Fibroblast of lung (primary cell): ENCODE measurements at regions not wholly inside any gene's neighbourhood (a gene's known extent, or its start where the extent isn't known, plus 50 kb on each side); places are given as distances from the start of the nearest gene placed in this dataset.

Source experiments
- DNase-seq, 2 donors: peaks; one replicate each; pipeline versions ENCODE4 v3.0.0 to v3.0.0-alpha.2; 2010; ENCODE audit warnings: low read depth in 2 of 2
- H2AFZ ChIP-seq: 2 replicates; pipeline ENCODE4 v1.5.1; 2012; ENCODE audit warnings: low read length, control low read depth, inconsistent platforms
- H3K27ac ChIP-seq: 2 replicates; pipeline ENCODE4 v1.5.1; 2011; ENCODE audit warnings: low read length, control low read depth; ENCODE audit not compliant: insufficient read depth
- H3K27me3 ChIP-seq: 2 replicates; pipeline ENCODE4 v1.5.1; 2011; ENCODE audit warnings: mild to moderate bottlenecking, low read length; ENCODE audit not compliant: control insufficient read depth, insufficient read depth
- H3K36me3 ChIP-seq: 2 replicates; pipeline ENCODE4 v1.5.1; 2011; ENCODE audit warnings: low read length; ENCODE audit not compliant: control insufficient read depth, insufficient read depth
- H3K4me1 ChIP-seq: 2 replicates; pipeline ENCODE4 v1.5.1; 2011; ENCODE audit warnings: low read length; ENCODE audit not compliant: control insufficient read depth, insufficient read depth; ENCODE audit errors: extremely low read depth
- H3K4me2 ChIP-seq: 2 replicates; pipeline ENCODE4 v1.5.1; 2011; ENCODE audit warnings: low read length, control low read depth; ENCODE audit not compliant: insufficient read depth; ENCODE audit errors: extremely low read depth
- H3K4me3 ChIP-seq, 4 experiments: fragments of 200-600 bp in 1 of 4; sonication (generic) in 1 of 4; replicated peaks in 1 of 4; 2 replicates each; pipeline ENCODE4 v1.5.1; 2011 to 2016; ENCODE audit warnings: low read length in 4 of 4, low read depth in 3 of 4, mild to moderate bottlenecking in 3 of 4, control low read depth in 2 of 4, inconsistent platforms in 1 of 4, mixed read lengths in 1 of 4; ENCODE audit not compliant: insufficient read depth in 1 of 4; ENCODE audit errors: control extremely low read depth in 1 of 4
- H3K79me2 ChIP-seq: 2 replicates; pipeline ENCODE4 v1.5.1; 2012; ENCODE audit warnings: mild to moderate bottlenecking, low read length, inconsistent platforms; ENCODE audit not compliant: control insufficient read depth, insufficient read depth
- H3K9ac ChIP-seq: 2 replicates; pipeline ENCODE4 v1.5.1; 2011; ENCODE audit warnings: mild to moderate bottlenecking, low read length, control low read depth; ENCODE audit not compliant: insufficient read depth
- H3K9me3 ChIP-seq: 2 replicates; pipeline ENCODE4 v1.5.1; 2012; ENCODE audit warnings: low read depth, low read length; ENCODE audit not compliant: control insufficient read depth, insufficient read depth
- H4K20me1 ChIP-seq: 2 replicates; pipeline ENCODE4 v1.5.1; 2011; ENCODE audit warnings: low read length; ENCODE audit not compliant: control insufficient read depth, insufficient read depth; ENCODE audit errors: extremely low read depth
- EZH2 ChIP-seq: IDR thresholded peaks from 2 replicates; pipeline ENCODE4 v1.5.1; 2012; ENCODE audit warnings: low read length, control low read depth, mild to moderate bottlenecking; ENCODE audit errors: missing control alignments
- TF ChIP-seq, protein P1 (sequence below), 2 donors: IDR thresholded peaks in 1 of 2; conservative IDR thresholded peaks in 1 of 2; 1 replicate in 1 of 2; 2 replicates in 1 of 2; pipeline ENCODE4 v1.5.1; 2011 to 2012; ENCODE audit warnings: low read length in 2 of 2, control low read depth in 1 of 2, inconsistent platforms in 1 of 2, low read depth in 1 of 2, mild to moderate bottlenecking in 1 of 2

DNA sequence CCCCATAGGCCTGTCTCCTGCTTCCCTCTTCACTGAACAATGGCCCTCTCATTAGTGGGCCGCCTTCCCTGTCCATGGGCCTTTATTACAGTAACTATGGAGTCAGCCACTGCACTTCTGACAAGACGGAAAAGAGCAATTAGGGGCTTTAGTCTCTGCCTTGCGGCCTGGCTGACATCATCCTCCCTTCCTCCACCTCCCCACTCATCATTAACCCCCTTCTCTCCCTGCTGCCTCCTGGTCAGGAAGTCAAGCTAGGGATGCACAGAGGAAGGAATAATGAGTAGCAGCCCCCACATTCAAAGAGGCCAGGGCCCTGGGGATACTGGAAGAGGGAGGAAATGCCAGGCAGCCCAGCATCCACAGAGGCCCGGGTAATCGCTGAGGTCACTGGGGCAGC lies 101.6 kb upstream of the PLXNA4 start:
- Histone ChIP-seq H2AFZ (no peak overlapping the region), H3K9ac (no peak overlapping the region), H3K4me3 (no peak overlapping the region), H3K9me3 (no peaks in the 10 kb centered on the region), H4K20me1 (no peaks in the 10 kb centered on the region), H3K27ac (no peak overlapping the region), H3K79me2 (no peaks in the 10 kb centered on the region), H3K36me3 (no peaks in the 10 kb centered on the region), H3K4me2 (no peak overlapping the region), H3K27me3 (no peaks in the 10 kb centered on the region), H3K4me1 (no peaks in the 10 kb centered on the region)
- TF ChIP-seq, protein P1, sequence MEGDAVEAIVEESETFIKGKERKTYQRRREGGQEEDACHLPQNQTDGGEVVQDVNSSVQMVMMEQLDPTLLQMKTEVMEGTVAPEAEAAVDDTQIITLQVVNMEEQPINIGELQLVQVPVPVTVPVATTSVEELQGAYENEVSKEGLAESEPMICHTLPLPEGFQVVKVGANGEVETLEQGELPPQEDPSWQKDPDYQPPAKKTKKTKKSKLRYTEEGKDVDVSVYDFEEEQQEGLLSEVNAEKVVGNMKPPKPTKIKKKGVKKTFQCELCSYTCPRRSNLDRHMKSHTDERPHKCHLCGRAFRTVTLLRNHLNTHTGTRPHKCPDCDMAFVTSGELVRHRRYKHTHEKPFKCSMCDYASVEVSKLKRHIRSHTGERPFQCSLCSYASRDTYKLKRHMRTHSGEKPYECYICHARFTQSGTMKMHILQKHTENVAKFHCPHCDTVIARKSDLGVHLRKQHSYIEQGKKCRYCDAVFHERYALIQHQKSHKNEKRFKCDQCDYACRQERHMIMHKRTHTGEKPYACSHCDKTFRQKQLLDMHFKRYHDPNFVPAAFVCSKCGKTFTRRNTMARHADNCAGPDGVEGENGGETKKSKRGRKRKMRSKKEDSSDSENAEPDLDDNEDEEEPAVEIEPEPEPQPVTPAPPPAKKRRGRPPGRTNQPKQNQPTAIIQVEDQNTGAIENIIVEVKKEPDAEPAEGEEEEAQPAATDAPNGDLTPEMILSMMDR (conservative IDR thresholded peaks at IDR 0.05 in 1 of 2, IDR thresholded peaks at IDR 0.05 in 1 of 2; ENCODE audit: low read depth in 1 of 2, low read length in 2 of 2), result no peak
- TF ChIP-seq EZH2, result no peak
- DNase-seq, result no peak

DNA sequence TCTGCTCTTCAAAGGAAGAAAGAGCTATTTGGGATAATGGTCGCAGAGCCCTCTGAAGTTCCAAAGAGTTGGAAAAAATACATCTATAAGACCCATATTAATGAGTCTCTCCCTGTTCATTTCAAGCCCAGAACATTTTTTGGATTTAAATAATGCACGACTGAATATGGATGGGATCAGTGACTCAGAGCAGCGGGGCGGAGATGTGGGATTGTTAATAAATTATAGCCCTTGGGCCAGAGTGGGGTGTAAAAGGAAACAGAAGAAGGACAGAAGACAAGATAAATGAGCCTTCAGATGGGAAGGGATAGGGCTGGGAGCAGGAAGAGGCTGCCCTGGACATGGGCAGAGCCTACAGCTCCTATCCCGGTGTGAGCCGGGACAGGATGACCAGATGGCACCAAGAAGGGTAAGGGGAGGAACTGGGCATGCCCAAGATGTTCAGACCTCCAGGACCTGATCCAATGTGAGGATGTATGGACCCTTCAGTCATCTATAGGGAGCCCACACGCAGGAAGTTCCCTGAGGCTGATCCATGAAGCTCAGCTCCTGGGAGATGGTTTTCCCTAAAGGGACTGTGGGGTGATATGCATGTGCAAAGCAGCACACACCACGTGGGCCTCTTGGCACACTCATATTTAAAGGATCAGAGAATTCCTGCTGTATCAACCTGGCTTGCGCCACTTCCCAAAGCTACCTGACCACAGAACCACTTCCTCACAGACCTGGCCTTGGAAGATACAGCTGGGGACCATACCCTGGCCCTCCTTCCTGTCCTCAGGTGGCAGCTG lies 96.1 kb upstream of the PLXNA4 start:
- no peak overlapping the region for H3K4me2 ChIP-seq
- H3K36me3 ChIP-seq, result no peaks in the 10 kb centered on the region
- no peaks in the 10 kb centered on the region for H3K27me3 ChIP-seq
- H3K9me3 ChIP-seq, result no peaks in the 10 kb centered on the region
- H3K79me2 ChIP-seq, result no peaks in the 10 kb centered on the region
- no peak overlapping the region for H2AFZ ChIP-seq
- no peak overlapping the region for H3K4me3 ChIP-seq
- no peak overlapping the region for H3K9ac ChIP-seq
- H3K27ac ChIP-seq, result no peak overlapping the region
- H3K4me1 ChIP-seq, result no peaks in the 10 kb centered on the region
- no peak for DNase-seq
- no peaks in the 10 kb centered on the region for H4K20me1 ChIP-seq
- TF ChIP-seq, protein P1 (conservative IDR thresholded peaks at IDR 0.05 in 1 of 2, IDR thresholded peaks at IDR 0.05 in 1 of 2; ENCODE audit: low read depth in 1 of 2, low read length in 2 of 2), result no peak
- no peak for TF ChIP-seq EZH2

DNA sequence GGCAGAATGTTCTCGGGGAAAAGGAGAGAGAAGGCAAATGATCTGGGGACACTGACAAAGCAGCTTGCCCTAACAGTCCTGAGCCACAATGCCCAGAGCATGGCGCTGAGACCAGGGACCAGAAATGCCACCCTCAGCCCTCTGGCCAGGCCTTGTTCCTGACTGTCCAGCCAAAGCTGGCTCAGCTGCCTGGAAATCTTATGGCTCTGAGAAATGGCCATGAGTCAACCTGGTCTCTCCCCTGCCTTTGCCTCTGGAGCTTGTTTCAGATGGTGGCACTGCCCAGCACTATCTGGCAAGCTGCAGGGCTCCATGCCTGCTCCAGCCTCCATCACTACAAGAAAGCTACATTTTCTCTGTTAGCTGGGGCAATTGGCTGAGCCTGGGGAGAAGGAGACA lies 90.5 kb upstream of the PLXNA4 start:
- H3K9me3 ChIP-seq, result no peaks in the 10 kb centered on the region
- H3K4me1 ChIP-seq, result no peaks in the 10 kb centered on the region
- no peak for DNase-seq
- no peaks in the 10 kb centered on the region for H3K27me3 ChIP-seq
- H3K9ac ChIP-seq, result no peak overlapping the region
- H3K79me2 ChIP-seq, result no peaks in the 10 kb centered on the region
- no peak overlapping the region for H3K27ac ChIP-seq
- H3K4me2 ChIP-seq, result no peak overlapping the region
- TF ChIP-seq EZH2, result no peak
- TF ChIP-seq, protein P1 (conservative IDR thresholded peaks at IDR 0.05 in 1 of 2, IDR thresholded peaks at IDR 0.05 in 1 of 2; ENCODE audit: low read depth in 1 of 2, low read length in 2 of 2), result no peak
- no peak overlapping the region for H2AFZ ChIP-seq
- no peaks in the 10 kb centered on the region for H4K20me1 ChIP-seq
- H3K4me3 ChIP-seq, result no peak overlapping the region
- H3K36me3 ChIP-seq, result no peaks in the 10 kb centered on the region
